ENCODE measurements at regions not wholly inside any gene's neighbourhood (a gene's known extent, or its start where the extent isn't known, plus 50 kb on each side); places are given as distances from the start of the nearest gene placed in this dataset.

DNA sequence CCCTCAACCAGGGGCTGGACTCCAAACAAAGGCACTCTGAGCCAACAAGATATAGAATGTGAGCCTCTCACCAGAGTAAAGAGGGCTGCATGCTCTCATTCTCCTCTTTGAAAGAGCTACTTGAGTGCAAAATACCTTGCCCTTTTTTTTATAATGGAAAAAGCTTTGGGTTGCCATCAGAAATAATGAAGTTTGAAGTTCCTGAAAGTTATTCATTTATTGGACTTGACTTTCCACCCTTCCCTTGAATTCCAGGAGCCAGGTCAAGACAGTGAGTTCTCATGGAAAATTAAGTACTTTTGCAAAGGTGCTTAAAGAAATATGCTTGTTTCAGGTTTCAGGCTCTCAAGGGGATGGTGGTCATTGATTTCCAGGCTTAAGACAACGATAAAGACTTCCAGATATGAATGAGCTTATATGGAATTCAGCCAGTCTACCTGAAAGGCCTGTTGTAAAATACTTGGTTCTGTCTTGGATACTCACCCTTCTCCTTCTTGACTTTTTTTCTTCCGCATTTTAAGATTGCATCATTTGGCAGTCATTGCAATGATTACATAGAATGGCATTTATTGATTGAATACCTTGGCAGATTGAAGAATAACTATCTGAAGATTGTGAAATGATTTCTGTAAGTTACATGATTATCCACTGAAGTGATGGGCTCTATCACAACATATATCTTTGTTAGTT lies 696.4 kb downstream of the INHBA start:
- no peak overlapping the region for H3K4me3 ChIP-seq (replicated peaks in 1 of 2; ENCODE audit: low read depth in 2 of 2, low read length in 2 of 2)
- TF ChIP-seq CTCF (IDR thresholded peaks at IDR 0.05; ENCODE audit: low read depth, low read length) = no peak
- DNase-seq (ENCODE audit: low read depth in 2 of 2) = peak in 1 of 2 donors; percentile 81

DNA sequence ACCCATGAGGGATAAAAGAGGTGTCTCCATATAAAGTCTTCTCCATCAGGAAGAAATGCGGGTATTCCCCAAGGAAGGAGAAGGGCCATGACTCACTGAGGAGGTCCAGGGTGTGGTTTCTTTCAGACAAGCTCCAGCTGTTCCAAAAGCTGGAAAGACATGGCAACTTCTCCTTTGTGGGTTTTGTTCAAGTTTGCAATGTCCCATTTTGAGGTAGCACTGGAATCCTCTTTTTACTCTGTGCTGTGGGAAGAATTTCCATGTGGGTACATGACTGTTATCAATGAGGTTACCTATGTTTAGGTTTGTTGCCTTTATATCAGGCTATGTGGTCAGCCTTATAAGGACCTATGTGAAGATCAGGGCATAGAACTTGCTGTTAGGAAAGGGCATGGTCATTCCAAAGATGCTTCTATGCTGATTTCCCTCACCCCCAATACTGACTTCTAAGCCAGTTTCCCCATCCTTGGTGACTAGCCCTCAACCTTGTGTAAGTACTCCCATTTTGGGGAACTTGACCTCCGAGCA lies 697.5 kb downstream of the INHBA start:
- peak; percentile 75 to 88 for DNase-seq (ENCODE audit: low read depth in 2 of 2)
- H3K4me3 ChIP-seq (replicated peaks in 1 of 2; ENCODE audit: low read depth in 2 of 2, low read length in 2 of 2) = no peak overlapping the region
- no peak for TF ChIP-seq CTCF (IDR thresholded peaks at IDR 0.05; ENCODE audit: low read depth, low read length)

DNA sequence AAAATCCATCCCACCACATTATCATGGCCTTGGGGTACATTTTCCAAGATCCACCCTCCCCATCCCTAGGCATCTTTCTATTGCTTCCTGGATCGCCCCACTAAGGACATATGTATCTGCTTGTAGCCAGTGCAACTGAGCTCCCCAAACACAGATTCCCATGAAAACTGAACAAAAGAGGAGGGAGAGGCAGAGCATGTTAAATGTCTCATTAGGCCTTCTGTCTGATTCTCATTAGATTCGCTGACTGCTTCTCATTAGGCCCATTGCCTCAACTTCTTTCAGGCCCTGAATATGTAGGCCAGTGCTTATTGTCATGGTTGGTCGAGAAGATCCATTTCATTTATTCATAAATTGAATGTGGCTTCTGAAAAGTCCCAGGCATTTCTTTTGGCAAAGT lies 698.9 kb downstream of the INHBA start:
- no peak for TF ChIP-seq CTCF (IDR thresholded peaks at IDR 0.05; ENCODE audit: low read depth, low read length)
- no peak for DNase-seq (ENCODE audit: low read depth in 2 of 2)
- H3K4me3 ChIP-seq (replicated peaks in 1 of 2; ENCODE audit: low read depth in 2 of 2, low read length in 2 of 2) = no peak overlapping the region

DNA sequence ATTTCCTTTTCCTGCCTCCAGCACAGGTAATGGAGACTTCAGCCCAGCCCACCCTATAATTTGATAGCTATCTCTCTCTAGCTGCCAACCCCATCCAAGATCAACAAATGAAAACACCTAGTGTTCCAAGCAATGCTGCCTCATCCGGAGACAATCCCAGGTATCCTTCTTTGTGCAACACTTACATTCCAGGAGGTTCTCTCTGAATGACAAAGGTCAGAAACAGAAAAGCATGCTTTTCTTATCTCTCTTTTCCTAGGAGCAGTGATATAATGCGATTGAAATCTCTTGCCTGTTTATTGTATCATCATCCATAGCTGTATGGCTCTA lies 699.3 kb downstream of the INHBA start:
- DNase-seq (ENCODE audit: low read depth in 2 of 2) = no peak
- no peak for TF ChIP-seq CTCF (IDR thresholded peaks at IDR 0.05; ENCODE audit: low read depth, low read length)
- H3K4me3 ChIP-seq (replicated peaks in 1 of 2; ENCODE audit: low read depth in 2 of 2, low read length in 2 of 2) = no peak overlapping the region

DNA sequence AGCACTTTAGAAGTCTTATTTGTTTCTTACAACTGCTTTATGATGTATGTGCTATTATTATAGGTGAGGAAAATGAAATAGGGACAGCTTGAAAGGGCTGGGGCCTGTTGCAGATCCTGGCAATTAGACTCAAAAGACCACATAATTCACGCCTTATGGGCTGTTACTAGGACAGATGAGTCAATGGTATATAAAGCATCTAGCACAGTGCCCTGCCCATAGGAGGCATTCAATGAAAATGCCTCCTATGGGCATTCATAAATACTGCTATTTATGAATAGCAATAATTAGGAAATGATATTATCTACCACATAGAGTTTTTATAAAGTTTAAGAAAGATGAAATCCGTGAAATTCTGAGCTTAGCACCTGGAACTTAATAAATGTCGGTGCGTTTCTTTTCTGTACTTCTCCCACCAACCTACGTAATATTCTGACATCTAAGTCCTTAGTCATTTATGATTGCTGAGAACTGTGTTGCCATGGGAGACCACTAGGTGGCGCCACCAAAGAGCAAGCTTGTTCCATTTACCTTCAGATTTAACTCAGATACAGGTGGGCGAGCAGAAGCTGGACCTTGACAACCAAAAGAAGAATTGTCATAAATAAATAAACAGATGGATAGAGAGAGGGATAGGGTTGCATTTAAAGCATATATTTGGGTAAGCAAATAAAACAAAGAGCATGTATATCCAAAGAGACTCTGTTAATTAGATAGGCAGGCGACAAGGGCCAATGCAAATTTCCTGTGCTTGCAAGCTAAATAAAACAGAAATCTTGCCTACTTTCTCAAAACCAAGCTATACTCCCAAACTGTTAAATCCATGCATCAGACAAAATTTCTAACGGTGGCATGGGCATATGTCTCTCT lies 699.9 kb downstream of the INHBA start:
- peak; percentile 85 for TF ChIP-seq CTCF (IDR thresholded peaks at IDR 0.05; ENCODE audit: low read depth, low read length)
- no peak overlapping the region for H3K4me3 ChIP-seq (replicated peaks in 1 of 2; ENCODE audit: low read depth in 2 of 2, low read length in 2 of 2)
- peak; percentile 50 to 77 for DNase-seq (ENCODE audit: low read depth in 2 of 2)

- no peak overlapping the region for H3K4me3 ChIP-seq (replicated peaks in 1 of 2; ENCODE audit: low read depth in 2 of 2, low read length in 2 of 2)
- no peak for TF ChIP-seq CTCF (IDR thresholded peaks at IDR 0.05; ENCODE audit: low read depth, low read length)
- DNase-seq (ENCODE audit: low read depth in 2 of 2) = no peak
Observed at GRCh38 chr7:41000042-41000441, 702.8 kb downstream of the INHBA start.

All from cardiac fibroblast (primary cell).